ENCODE measurements at regions not wholly inside any gene's neighbourhood (a gene's known extent, or its start where the extent isn't known, plus 50 kb on each side); places are given as distances from the start of the nearest gene placed in this dataset.

- TF ChIP-seq CTCF (IDR thresholded peaks at IDR 0.05; ENCODE audit: low read length) (no peak), EZH2 (IDR thresholded peaks at IDR 0.05; ENCODE audit: borderline replicate concordance, low read length) (no peak)
These were observed 76.6 kb upstream of the AKIP1 start for GRCh38 chr11:8834379-8834778.
